Fibroblast of lung (primary cell): ENCODE measurements at regions not wholly inside any gene's neighbourhood (a gene's known extent, or its start where the extent isn't known, plus 50 kb on each side); places are given as distances from the start of the nearest gene placed in this dataset.
A peak's percentile ranks its signal among the peaks of the same experiment; 100 is the strongest.
"Not testable (repeated sequence)": the region's sequence is repeated elsewhere in the genome, so short reads cannot be mapped to it uniquely, and the experiment has no call there.

Experiments
- DNase-seq, 2 donors: peaks; one replicate each; pipeline versions ENCODE4 v3.0.0 to v3.0.0-alpha.2; 2010; ENCODE audit warnings: low read depth in 2 of 2
- H2AFZ ChIP-seq: 2 replicates; pipeline ENCODE4 v1.5.1; 2012; ENCODE audit warnings: low read length, control low read depth, inconsistent platforms
- H3K27ac ChIP-seq: 2 replicates; pipeline ENCODE4 v1.5.1; 2011; ENCODE audit warnings: low read length, control low read depth; ENCODE audit not compliant: insufficient read depth
- H3K27me3 ChIP-seq: 2 replicates; pipeline ENCODE4 v1.5.1; 2011; ENCODE audit warnings: mild to moderate bottlenecking, low read length; ENCODE audit not compliant: control insufficient read depth, insufficient read depth
- H3K36me3 ChIP-seq: 2 replicates; pipeline ENCODE4 v1.5.1; 2011; ENCODE audit warnings: low read length; ENCODE audit not compliant: control insufficient read depth, insufficient read depth
- H3K4me1 ChIP-seq: 2 replicates; pipeline ENCODE4 v1.5.1; 2011; ENCODE audit warnings: low read length; ENCODE audit not compliant: control insufficient read depth, insufficient read depth; ENCODE audit errors: extremely low read depth
- H3K4me2 ChIP-seq: 2 replicates; pipeline ENCODE4 v1.5.1; 2011; ENCODE audit warnings: low read length, control low read depth; ENCODE audit not compliant: insufficient read depth; ENCODE audit errors: extremely low read depth
- H3K4me3 ChIP-seq, 4 experiments: fragments of 200-600 bp in 1 of 4; sonication (generic) in 1 of 4; replicated peaks in 1 of 4; 2 replicates each; pipeline ENCODE4 v1.5.1; 2011 to 2016; ENCODE audit warnings: low read length in 4 of 4, low read depth in 3 of 4, mild to moderate bottlenecking in 3 of 4, control low read depth in 2 of 4, inconsistent platforms in 1 of 4, mixed read lengths in 1 of 4; ENCODE audit not compliant: insufficient read depth in 1 of 4; ENCODE audit errors: control extremely low read depth in 1 of 4
- H3K79me2 ChIP-seq: 2 replicates; pipeline ENCODE4 v1.5.1; 2012; ENCODE audit warnings: mild to moderate bottlenecking, low read length, inconsistent platforms; ENCODE audit not compliant: control insufficient read depth, insufficient read depth
- H3K9ac ChIP-seq: 2 replicates; pipeline ENCODE4 v1.5.1; 2011; ENCODE audit warnings: mild to moderate bottlenecking, low read length, control low read depth; ENCODE audit not compliant: insufficient read depth
- H3K9me3 ChIP-seq: 2 replicates; pipeline ENCODE4 v1.5.1; 2012; ENCODE audit warnings: low read depth, low read length; ENCODE audit not compliant: control insufficient read depth, insufficient read depth
- H4K20me1 ChIP-seq: 2 replicates; pipeline ENCODE4 v1.5.1; 2011; ENCODE audit warnings: low read length; ENCODE audit not compliant: control insufficient read depth, insufficient read depth; ENCODE audit errors: extremely low read depth
- EZH2 ChIP-seq: IDR thresholded peaks from 2 replicates; pipeline ENCODE4 v1.5.1; 2012; ENCODE audit warnings: low read length, control low read depth, mild to moderate bottlenecking; ENCODE audit errors: missing control alignments
- TF ChIP-seq, protein P1 (sequence below), 2 donors: IDR thresholded peaks in 1 of 2; conservative IDR thresholded peaks in 1 of 2; 1 replicate in 1 of 2; 2 replicates in 1 of 2; pipeline ENCODE4 v1.5.1; 2011 to 2012; ENCODE audit warnings: low read length in 2 of 2, control low read depth in 1 of 2, inconsistent platforms in 1 of 2, low read depth in 1 of 2, mild to moderate bottlenecking in 1 of 2

DNA sequence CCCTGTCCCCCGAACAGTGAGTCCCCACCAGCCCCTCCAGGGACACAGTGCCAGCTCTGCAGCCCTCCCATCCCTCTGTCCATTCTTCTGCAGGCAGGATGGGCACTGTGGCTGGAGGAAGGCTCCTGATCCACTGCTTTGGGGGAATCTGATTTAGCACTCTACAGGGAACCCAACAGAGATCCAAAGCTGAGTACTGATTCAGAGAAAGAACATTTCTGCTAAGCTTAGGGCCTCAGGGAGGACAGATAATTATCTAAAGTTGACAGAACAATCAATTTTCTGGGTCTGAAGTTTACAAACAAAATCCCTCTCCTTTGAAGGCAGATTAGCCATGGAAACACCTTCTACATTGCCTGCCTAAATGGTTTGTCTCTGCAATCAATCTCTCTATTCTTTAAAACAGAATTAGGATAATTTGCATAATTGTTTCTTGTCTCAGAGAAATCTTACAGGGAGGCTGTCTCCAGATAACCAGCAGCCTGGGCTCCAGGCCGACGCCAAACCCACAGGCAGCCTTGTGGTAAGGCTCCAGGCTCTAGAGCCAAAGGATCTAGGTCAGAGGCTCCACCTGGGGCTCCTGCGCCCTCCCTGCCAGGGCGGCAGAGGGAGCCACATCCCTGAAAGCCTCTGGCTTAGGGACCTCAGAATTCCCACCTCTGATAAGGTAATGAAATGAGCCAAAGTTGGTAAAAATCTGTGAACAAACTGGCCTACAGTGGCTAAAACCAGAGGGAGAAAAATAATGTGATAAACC lies 152.2 kb upstream of the FAM20C start:
- peaks cover 20% of the 10 kb centered on the region for H3K27me3 ChIP-seq
- TF ChIP-seq, protein P1, sequence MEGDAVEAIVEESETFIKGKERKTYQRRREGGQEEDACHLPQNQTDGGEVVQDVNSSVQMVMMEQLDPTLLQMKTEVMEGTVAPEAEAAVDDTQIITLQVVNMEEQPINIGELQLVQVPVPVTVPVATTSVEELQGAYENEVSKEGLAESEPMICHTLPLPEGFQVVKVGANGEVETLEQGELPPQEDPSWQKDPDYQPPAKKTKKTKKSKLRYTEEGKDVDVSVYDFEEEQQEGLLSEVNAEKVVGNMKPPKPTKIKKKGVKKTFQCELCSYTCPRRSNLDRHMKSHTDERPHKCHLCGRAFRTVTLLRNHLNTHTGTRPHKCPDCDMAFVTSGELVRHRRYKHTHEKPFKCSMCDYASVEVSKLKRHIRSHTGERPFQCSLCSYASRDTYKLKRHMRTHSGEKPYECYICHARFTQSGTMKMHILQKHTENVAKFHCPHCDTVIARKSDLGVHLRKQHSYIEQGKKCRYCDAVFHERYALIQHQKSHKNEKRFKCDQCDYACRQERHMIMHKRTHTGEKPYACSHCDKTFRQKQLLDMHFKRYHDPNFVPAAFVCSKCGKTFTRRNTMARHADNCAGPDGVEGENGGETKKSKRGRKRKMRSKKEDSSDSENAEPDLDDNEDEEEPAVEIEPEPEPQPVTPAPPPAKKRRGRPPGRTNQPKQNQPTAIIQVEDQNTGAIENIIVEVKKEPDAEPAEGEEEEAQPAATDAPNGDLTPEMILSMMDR (conservative IDR thresholded peaks at IDR 0.05 in 1 of 2, IDR thresholded peaks at IDR 0.05 in 1 of 2; ENCODE audit: low read depth in 1 of 2, low read length in 2 of 2) = peak in 1 of 2 donors; percentile 19
- H3K9me3 ChIP-seq, H3K27ac ChIP-seq, H3K4me2 ChIP-seq, H3K79me2 ChIP-seq, H3K4me3 ChIP-seq, H2AFZ ChIP-seq, H3K9ac ChIP-seq, H4K20me1 ChIP-seq, H3K36me3 ChIP-seq, H3K4me1 ChIP-seq: not testable (repeated sequence)
- peak; percentile 64 to 81 for DNase-seq

DNA sequence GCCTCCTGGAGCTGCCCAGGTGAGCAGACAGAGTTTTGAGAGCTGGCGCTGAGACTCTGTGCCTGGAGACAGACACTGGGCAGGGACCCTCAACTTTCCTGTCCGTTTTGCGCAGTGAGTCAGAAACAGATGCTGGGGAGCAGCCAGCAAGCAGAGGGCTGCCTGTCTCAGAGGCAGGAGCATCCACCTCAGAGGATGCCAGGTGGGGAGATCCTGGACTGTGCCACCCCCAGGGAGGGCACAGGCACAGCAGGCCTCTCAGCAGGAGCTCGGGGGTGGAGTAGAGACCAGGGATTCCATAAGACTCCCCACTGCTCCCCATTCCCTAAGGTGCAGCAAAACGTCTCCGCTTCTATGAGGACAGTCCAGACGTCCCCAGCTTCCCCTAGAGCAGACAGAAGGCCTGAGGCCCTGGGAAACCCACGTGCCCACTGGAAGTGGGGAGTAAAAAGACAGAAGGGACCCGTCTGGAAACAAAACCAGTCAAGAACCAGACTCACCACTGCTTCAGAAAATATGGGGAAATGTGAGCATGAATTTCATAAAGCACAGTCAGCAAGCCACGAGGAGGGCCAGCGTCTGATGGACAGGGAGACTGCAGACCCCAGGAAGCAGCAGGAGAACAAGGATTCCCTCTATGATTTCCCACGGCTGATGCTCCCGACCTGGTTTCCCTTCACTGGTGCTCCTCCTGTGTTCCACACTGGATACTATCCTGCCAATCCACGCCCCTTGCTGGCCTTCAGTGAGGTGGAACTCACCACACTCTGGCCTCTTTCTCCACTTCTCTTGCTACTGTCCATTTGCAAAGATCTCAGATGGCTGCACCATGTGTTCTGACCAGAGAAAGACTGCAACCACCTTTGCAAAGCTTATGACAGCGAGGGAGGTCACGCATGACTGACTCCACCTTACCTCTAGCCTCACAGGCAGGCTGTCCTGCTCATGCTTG lies 151.3 kb upstream of the FAM20C start:
- no peaks in the 10 kb centered on the region for H3K36me3 ChIP-seq
- peaks cover 20% of the 10 kb centered on the region for H3K27me3 ChIP-seq
- no peak overlapping the region for H3K9ac ChIP-seq
- no peaks in the 10 kb centered on the region for H3K9me3 ChIP-seq
- H4K20me1 ChIP-seq = no peaks in the 10 kb centered on the region
- no peaks in the 10 kb centered on the region for H3K79me2 ChIP-seq
- DNase-seq = no peak
- no peak overlapping the region for H2AFZ ChIP-seq
- no peak for TF ChIP-seq EZH2
- TF ChIP-seq, protein P1 (conservative IDR thresholded peaks at IDR 0.05 in 1 of 2, IDR thresholded peaks at IDR 0.05 in 1 of 2; ENCODE audit: low read depth in 1 of 2, low read length in 2 of 2) = no peak
- no peak overlapping the region for H3K27ac ChIP-seq
- no peak overlapping the region for H3K4me2 ChIP-seq
- H3K4me3 ChIP-seq = no peak overlapping the region
- H3K4me1 ChIP-seq = no peaks in the 10 kb centered on the region

DNA sequence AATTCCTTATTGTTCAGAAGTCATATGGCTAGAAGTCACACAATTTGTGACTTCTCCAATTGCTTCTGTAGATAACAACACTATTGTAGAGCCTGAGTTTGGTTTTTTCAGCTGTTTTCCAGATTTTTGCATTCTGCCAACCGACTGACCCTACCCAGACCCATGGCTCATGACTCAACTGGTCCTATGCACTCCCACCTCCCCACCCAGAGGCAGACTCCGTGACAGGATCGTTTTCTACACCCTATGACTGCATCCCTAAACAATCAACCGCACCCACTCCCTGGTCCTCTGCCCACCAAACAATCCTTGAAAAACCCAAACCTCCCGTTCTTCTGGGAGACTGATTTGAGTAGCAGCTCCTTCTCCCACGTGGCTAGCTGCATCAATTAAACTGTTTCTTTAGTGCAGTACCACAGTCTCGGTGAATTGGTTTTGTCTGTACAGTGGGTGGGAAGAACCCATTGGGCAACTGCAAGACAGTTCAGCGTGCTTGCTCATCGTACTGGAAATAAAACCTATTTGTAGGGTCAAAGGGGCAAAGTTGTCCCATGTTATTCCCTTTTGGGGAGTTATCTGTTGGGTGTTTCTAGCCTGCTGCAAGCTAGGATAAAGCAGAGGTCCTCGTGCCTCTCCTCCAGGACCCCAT lies 150.3 kb upstream of the FAM20C start:
- peak; percentile 12 to 69 for DNase-seq
- Histone ChIP-seq H3K27ac (no peak overlapping the region), H3K27me3 (peaks cover 20% of the 10 kb centered on the region), H3K79me2 (no peaks in the 10 kb centered on the region), H2AFZ (no peak overlapping the region), H3K4me2 (no peak overlapping the region), H3K4me1 (no peaks in the 10 kb centered on the region), H3K9ac (no peak overlapping the region), H3K9me3 (no peaks in the 10 kb centered on the region), H3K36me3 (no peaks in the 10 kb centered on the region), H3K4me3 (no peak overlapping the region), H4K20me1 (no peaks in the 10 kb centered on the region)
- TF ChIP-seq EZH2 = no peak
- TF ChIP-seq, protein P1 (conservative IDR thresholded peaks at IDR 0.05 in 1 of 2, IDR thresholded peaks at IDR 0.05 in 1 of 2; ENCODE audit: low read depth in 1 of 2, low read length in 2 of 2) = no peak
